D341Med (cell line): ENCODE measurements at regions not wholly inside any gene's neighbourhood (a gene's known extent, or its start where the extent isn't known, plus 50 kb on each side); places are given as distances from the start of the nearest gene placed in this dataset.

Experiments used
- DNase-seq: peaks from one replicate; pipeline ENCODE4 v3.0.0; 2012; ENCODE audit warnings: low spot score

DNA sequence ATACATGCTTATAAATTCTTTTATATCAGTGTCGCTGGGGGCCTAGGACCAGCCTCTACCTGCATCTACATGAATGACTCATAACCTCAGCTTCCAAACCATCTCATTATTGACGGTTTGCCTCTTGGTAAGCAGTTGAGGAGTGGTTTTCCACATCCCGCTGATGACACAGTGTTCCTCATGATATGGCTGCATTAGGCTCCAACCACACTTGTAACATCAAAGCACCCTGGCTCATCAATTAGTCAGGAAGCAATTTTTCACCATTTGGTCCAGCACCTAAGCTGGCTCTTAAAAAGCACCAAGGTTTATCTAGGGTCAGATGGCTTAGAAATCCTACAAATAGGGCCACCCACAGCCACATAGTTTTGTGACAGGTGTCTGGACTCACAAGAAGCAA is 402.4 kb downstream of the ARHGEF28 start:
- DNase-seq = no peak

- no peak for DNase-seq
These were observed 401.8 kb downstream of the ARHGEF28 start for GRCh38 chr5:74027732-74028338.

DNA sequence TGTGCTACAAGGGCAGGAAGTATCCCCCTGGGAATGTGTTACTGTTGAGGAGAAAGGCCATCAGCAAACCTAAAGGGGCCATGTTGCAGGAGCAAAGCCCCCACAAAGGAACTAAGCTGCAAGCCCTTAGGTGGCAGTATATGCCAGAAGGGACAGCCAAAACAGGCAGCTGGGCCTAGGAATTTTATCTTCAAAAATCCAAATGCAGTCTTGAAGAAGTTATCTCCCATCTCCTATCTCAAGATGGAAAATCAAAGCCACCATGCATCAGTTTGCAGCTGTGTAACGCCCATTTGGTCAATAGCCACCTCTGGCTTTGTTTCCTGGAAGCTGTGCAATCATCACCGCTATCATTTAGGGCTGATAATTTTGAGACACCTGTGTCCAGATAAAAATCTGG is 400.3 kb downstream of the ARHGEF28 start:
- DNase-seq = no peak

DNA sequence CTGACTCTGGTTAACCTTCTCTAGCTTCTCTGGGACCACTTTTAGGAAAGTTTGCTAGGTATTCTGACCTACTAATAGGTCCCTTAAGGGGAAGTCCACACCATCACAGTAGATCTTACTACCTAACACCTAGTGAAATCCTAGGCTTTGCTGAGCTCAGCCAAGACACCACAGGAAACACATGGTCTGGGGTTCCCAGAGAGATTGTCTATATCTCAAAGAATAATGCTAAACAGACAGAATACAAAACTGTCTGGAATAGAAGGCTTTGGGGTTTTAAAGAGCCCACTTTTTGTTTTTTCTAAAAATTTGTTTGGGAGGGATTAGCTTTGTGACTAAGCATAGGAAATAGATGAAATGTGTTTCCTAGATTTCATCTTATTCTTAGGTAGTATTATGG is 395.1 kb downstream of the ARHGEF28 start:
- DNase-seq = no peak

GRCh38 chr5:74020503-74020902 is 394.5 kb downstream of the ARHGEF28 start:
- DNase-seq = no peak

GRCh38 chr5:74019923-74020322 is 393.9 kb downstream of the ARHGEF28 start:
- DNase-seq = no peak

GRCh38 chr5:74017786-74018211 is 391.8 kb downstream of the ARHGEF28 start:
- DNase-seq = no peak

- DNase-seq = no peak
These were observed 391.1 kb downstream of the ARHGEF28 start for GRCh38 chr5:74017112-74017511.

DNA sequence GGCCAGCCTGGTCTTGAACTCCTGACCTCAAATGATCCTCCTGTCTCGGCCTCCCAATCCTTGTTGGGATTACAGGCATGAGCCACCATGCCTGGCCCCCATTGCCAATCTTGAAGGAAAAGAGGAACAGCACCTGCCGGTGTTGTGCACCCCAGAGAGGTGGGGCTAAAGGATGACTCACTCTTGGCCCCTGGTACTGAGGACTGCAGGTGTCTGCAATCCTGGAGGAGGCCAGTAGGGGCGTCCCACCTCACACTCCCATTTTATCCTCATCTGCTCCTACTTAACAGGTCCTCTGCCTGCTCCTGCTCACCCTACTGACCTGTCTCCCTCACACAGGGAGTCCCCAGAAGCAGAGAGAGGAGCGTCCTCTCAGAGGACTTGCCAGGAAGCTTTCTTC is 390.4 kb downstream of the ARHGEF28 start:
- no peak for DNase-seq

DNA sequence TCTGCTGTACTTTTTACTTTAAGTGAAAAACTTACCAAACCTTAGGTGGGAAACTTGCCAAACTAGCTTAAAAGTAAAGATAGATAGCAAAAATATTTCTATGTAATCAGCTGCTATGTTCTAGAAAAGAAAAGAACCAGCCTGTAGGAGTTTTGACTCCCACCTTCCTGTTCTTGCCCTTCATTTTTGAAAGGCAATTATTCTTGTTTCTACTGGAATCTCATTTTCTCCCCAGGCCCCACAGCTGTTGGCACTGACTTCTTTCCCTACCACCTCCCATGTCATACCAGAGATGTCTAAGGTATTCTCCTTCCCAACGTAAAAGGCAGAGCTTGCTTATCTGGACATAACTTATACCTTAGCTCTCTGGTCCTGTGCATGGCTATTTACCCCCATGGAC is 389.7 kb downstream of the ARHGEF28 start:
- no peak for DNase-seq

DNA sequence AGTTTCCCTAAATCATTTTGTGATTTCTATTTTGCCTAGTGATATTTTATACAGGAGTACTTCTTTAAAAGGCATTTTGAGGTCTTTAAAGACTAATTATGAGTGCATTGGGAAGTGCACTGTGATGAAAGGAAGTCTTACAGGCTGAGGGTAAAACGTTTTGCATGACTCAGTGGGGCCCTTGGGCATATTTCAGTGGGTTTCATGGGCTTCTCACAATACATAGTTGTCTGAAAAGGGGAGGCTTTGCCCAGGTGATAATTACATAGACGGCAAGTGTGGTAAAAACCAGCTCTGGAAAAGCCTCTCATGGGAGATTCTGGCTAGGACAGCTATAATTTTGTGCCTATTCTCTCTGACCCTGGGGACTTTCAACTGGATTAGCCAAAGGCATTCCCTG is 387.2 kb downstream of the ARHGEF28 start:
- no peak for DNase-seq

- no peak for DNase-seq
These were observed 383.5 kb downstream of the ARHGEF28 start for GRCh38 chr5:74009502-74009901.

- no peak for DNase-seq
These were observed 381.2 kb downstream of the ARHGEF28 start for GRCh38 chr5:74007193-74007592.

- DNase-seq = no peak
These were observed 373.3 kb downstream of the ARHGEF28 start for GRCh38 chr5:73999297-73999696.

DNA sequence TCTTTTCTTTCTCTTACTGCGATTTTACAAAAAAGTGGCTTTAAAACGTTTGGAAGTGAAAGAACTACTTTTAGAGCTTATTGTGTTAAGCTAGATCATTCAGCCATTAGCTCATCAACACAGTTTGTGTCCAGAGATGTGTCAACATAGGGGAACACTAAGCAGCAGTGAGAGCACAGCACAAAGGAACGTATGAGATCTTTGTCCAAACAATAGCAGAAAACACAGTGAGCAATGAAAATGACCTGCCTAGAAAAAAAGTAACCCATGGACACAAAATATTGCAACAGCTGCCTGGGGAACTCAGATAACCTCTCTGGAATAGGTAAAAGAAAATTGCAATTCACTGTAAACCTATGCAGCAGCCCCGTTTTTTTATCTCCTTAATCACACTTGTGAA is 372.5 kb downstream of the ARHGEF28 start:
- no peak for DNase-seq

DNA sequence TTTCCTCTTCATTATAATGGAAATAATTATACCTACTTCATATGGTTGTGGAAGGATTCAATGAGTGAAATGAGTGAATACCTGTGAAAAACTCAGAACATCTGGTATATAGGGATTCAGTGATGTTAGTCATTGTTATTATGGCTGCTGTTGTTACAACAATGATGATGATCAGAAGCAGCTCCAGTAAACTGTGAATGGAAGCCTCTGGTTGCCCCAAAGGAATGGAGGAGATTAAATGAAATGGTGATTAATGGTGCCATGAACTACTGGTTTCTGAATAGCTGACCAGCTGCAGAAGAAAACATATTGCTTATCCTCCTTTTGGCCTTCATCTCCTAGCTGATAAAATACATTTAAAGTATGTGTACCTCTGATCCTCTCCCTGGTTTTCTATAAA is 372.0 kb downstream of the ARHGEF28 start:
- no peak for DNase-seq

DNA sequence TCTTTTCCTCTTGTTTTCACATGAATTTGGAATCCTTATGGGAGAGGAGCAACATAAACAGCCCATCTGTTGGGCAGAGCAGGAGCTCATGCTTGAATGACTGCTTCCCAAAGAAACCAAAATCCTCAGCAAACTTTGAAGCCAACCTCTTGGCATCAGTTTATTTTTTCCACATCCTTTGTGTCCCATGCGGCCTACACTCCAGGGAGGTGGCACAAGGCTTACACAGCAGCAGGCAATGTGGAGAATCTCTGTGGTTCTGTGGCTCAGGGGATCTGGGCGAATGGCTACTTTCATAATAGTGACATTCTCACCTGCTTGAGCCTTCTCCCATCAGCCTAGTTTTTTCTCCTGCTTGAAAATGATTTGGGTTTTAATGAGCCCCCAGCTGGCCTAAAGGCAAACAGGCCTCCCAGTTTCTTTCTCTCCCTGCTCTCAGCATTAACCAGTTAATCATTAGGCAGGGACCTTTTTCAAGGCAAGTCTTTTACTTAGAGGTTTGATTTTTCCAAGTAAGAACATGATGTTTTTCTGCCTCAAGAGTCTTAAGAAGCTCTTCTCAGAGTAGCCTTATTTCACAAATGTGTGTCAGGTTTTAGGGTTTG is 370.3 kb downstream of the ARHGEF28 start:
- DNase-seq = no peak

DNA sequence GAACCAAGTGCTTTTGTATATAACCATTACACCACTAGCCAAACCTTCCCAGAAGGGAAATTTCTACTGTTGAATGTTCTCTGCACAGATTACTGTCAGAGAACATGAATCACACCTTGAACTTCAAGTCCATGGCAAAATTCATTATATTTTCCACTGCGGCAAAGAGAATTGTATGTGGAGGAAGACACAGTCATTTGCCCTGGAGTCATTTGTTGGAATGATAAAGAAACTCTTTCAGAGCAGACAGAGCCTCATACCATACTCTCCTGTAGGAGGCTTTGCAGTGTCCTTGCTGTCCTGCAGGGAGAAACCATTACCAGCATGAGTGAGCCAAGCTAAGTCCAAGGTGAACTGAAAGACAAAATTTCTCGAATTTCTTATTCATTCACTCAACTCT is 369.0 kb downstream of the ARHGEF28 start:
- DNase-seq = no peak
